Endodermal cell (in vitro differentiated cells): ENCODE measurements at regions not wholly inside any gene's neighbourhood (a gene's known extent, or its start where the extent isn't known, plus 50 kb on each side); places are given as distances from the start of the nearest gene placed in this dataset.

Experiments
- DNase-seq: peaks from one replicate; pipeline ENCODE4 v3.0.0-alpha.2; 2017
- H3K27ac ChIP-seq: 2 replicates; pipeline ENCODE4 v1.5.1; 2013; ENCODE audit warnings: mild to moderate bottlenecking, low read depth, low read length, moderate library complexity
- H3K27me3 ChIP-seq: 2 replicates; pipeline ENCODE4 v1.6.1; 2013; ENCODE audit warnings: mild to moderate bottlenecking, low read length, moderate library complexity; ENCODE audit not compliant: insufficient read depth, control insufficient read depth, poor library complexity, severe bottlenecking
- H3K36me3 ChIP-seq: 2 replicates; pipeline ENCODE4 v1.7.0; 2013; ENCODE audit warnings: mild to moderate bottlenecking, low read length, moderate library complexity; ENCODE audit not compliant: control insufficient read depth, insufficient read depth
- H3K4me1 ChIP-seq: one replicate; pipeline ENCODE4 v1.7.0; 2013; ENCODE audit warnings: low read length; ENCODE audit not compliant: control insufficient read depth, insufficient read depth
- H3K4me3 ChIP-seq: 2 replicates; pipeline ENCODE4 v1.5.1; 2013; ENCODE audit warnings: mild to moderate bottlenecking, low read length, moderate library complexity
- H3K9ac ChIP-seq: 2 replicates; pipeline ENCODE4 v1.6.1; 2013; ENCODE audit warnings: mild to moderate bottlenecking, low read length, moderate library complexity; ENCODE audit not compliant: poor library complexity, severe bottlenecking; ENCODE audit errors: extremely low read depth
- H3K9me3 ChIP-seq: 2 replicates; pipeline ENCODE4 v1.6.1; 2013; ENCODE audit warnings: mild to moderate bottlenecking, low read length, moderate library complexity; ENCODE audit not compliant: control insufficient read depth
- H3K27ac Mint-ChIP-seq: 2 replicates; pipeline ENCODE4 v1.8.0; 2020; ENCODE audit warnings: mixed read lengths
- H3K27me3 Mint-ChIP-seq: 2 replicates; pipeline ENCODE4 v1.8.0; 2021; ENCODE audit warnings: mild to moderate bottlenecking, mixed read lengths; ENCODE audit not compliant: insufficient read depth
- H3K36me3 Mint-ChIP-seq: 2 replicates; pipeline ENCODE4 v1.8.0; 2020; ENCODE audit warnings: low read depth, mixed read lengths
- H3K4me1 Mint-ChIP-seq: 2 replicates; pipeline ENCODE4 v1.8.0; 2020; ENCODE audit warnings: mixed read lengths
- H3K4me3 Mint-ChIP-seq: 2 replicates; pipeline ENCODE4 v1.8.0; 2020; ENCODE audit warnings: mild to moderate bottlenecking, moderate library complexity, mixed read lengths
- H3K9me3 Mint-ChIP-seq: 2 replicates; pipeline ENCODE4 v1.8.0; 2020; ENCODE audit warnings: mild to moderate bottlenecking, mixed read lengths
- WGBS, 2 experiments: methylation state at CpG; one replicate each; pipeline versions ENCODE4 v1.1.5 to v1.1.7; 2013; ENCODE audit warnings: missing lambda C conversion rate in 2 of 2, mixed read lengths in 1 of 2; ENCODE audit not compliant: insufficient coverage in 1 of 2, insufficient read length in 1 of 2; 5-methylcytosine and 5-hydroxymethylcytosine counted together
- TF ChIP-seq, protein P1 (sequence below): fragments of 200-600 bp; sonication (generic); conservative IDR thresholded peaks from 2 replicates; pipeline ENCODE4 v1.5.0; 2021; ENCODE audit warnings: antibody characterized with exemption, mild to moderate bottlenecking

DNA sequence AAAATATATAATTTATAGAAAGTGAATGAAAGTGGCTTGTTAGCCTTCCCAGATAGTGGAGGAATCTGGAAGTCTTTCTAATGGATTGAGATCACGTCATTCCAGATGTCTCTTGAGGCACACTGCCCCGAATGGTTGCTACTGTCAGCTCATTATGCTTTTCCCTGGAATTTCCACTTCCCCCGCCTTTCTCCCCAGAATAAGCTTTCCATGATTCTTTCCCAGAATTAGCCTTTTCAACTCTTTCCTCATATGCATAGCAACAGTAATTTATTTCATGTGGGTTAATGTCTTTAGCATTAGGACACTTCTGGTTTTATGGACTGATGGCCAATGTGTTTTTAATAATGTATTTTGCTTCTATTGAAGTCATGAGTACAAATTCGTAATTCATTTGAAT, 81.5 kb downstream of the PALM2AKAP2 start:
- no peaks in the 10 kb centered on the region for H3K36me3 Mint-ChIP-seq
- no peak overlapping the region for H3K27ac Mint-ChIP-seq
- H3K36me3 ChIP-seq, result no peaks in the 10 kb centered on the region
- H3K4me1 ChIP-seq, result no peaks in the 10 kb centered on the region
- peaks cover 7% of the 10 kb centered on the region for H3K27me3 Mint-ChIP-seq
- H3K27me3 ChIP-seq, result peaks cover 25% of the 10 kb centered on the region
- no peak overlapping the region for H3K4me3 Mint-ChIP-seq
- no peaks in the 10 kb centered on the region for H3K9me3 ChIP-seq
- no peak overlapping the region for H3K4me3 ChIP-seq
- WGBS, 2 experiments, result 60 to 67% methylated on average over 4 of the region's 4 CpGs
- H3K9me3 Mint-ChIP-seq, result no peaks in the 10 kb centered on the region
- TF ChIP-seq, protein P1, sequence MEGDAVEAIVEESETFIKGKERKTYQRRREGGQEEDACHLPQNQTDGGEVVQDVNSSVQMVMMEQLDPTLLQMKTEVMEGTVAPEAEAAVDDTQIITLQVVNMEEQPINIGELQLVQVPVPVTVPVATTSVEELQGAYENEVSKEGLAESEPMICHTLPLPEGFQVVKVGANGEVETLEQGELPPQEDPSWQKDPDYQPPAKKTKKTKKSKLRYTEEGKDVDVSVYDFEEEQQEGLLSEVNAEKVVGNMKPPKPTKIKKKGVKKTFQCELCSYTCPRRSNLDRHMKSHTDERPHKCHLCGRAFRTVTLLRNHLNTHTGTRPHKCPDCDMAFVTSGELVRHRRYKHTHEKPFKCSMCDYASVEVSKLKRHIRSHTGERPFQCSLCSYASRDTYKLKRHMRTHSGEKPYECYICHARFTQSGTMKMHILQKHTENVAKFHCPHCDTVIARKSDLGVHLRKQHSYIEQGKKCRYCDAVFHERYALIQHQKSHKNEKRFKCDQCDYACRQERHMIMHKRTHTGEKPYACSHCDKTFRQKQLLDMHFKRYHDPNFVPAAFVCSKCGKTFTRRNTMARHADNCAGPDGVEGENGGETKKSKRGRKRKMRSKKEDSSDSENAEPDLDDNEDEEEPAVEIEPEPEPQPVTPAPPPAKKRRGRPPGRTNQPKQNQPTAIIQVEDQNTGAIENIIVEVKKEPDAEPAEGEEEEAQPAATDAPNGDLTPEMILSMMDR, result no peak
- H3K4me1 Mint-ChIP-seq, result peaks cover 2% of the 10 kb centered on the region
- no peak overlapping the region for H3K9ac ChIP-seq
- no peak overlapping the region for H3K27ac ChIP-seq
- DNase-seq, result no peak

DNA sequence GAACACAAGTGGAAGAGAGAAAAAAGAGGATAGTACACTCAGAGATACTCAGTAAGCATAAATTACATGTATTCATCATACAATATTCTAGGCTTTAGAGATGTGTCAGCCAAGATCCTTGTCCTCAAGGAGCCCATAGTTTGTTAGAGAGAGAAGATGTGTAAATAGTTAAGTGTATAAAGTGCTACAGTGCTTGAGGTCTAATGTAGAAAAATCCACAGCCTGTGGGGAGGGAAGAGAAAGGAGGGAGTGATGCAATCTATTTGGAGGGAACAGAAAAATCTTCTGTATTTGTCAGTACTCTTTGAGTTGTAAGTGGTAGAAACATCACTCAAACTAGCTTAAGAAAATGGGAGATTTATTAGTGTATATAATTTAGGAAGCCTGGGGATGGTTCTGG, 81.9 kb downstream of the PALM2AKAP2 start:
- H3K9me3 Mint-ChIP-seq, result no peaks in the 10 kb centered on the region
- Histone ChIP-seq H3K4me1 (no peaks in the 10 kb centered on the region), H3K9me3 (no peaks in the 10 kb centered on the region), H3K9ac (no peak overlapping the region), H3K27me3 (peaks cover 25% of the 10 kb centered on the region), H3K27ac (no peak overlapping the region), H3K4me3 (no peak overlapping the region), H3K36me3 (no peaks in the 10 kb centered on the region)
- H3K36me3 Mint-ChIP-seq, result no peaks in the 10 kb centered on the region
- peaks cover 7% of the 10 kb centered on the region for H3K27me3 Mint-ChIP-seq
- peaks cover 2% of the 10 kb centered on the region for H3K4me1 Mint-ChIP-seq
- no peak overlapping the region for H3K4me3 Mint-ChIP-seq
- TF ChIP-seq, protein P1, result no peak
- no peak for DNase-seq
- H3K27ac Mint-ChIP-seq, result no peak overlapping the region

DNA sequence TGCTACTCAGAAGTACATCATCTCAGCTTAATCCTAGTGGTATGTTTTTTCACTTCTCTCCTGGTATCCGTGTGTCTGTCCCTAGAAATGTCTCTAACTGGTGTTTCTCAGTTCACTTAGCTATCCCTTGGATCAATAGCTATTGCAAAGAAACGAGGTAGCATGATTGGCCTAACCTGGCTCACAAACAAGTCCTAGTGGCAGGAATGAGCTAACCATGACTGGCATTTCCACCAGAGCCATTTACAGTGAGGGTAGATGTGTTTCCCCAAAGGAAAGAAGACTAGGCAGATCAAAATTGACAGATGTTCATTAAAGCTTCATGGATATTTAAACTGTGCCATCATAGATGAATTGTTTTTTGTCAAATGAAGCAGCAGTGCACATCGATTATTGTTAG, 82.5 kb downstream of the PALM2AKAP2 start:
- no peak overlapping the region for H3K27ac ChIP-seq
- WGBS, 2 experiments, result 84 to 97% methylated on average over 3 of the region's 3 CpGs
- no peak overlapping the region for H3K27ac Mint-ChIP-seq

More for the DNA sequence above, 82.5 kb downstream of the PALM2AKAP2 start:
- Mint-ChIP-seq H3K4me1 (no peaks in the 10 kb centered on the region), H3K27me3 (peaks cover 7% of the 10 kb centered on the region), H3K9me3 (no peaks in the 10 kb centered on the region), H3K36me3 (no peaks in the 10 kb centered on the region), H3K4me3 (no peak overlapping the region)
- Histone ChIP-seq H3K27me3 (peaks cover 25% of the 10 kb centered on the region), H3K4me1 (no peaks in the 10 kb centered on the region), H3K9ac (no peak overlapping the region), H3K4me3 (no peak overlapping the region), H3K36me3 (no peaks in the 10 kb centered on the region), H3K9me3 (no peaks in the 10 kb centered on the region)
- TF ChIP-seq, protein P1, result peak; percentile 59
- no peak for DNase-seq
